GM12864 (cell line): ENCODE measurements at regions not wholly inside any gene's neighbourhood (a gene's known extent, or its start where the extent isn't known, plus 50 kb on each side); places are given as distances from the start of the nearest gene placed in this dataset.

Experiments
- DNase-seq: peaks from one replicate; pipeline ENCODE4 v3.0.0-alpha.2; 2011; ENCODE audit warnings: low read depth
- H3K4me3 ChIP-seq: 2 replicates; pipeline ENCODE4 v1.5.1; 2011; ENCODE audit warnings: mild to moderate bottlenecking, low read depth, low read length, control low read depth
- CTCF ChIP-seq: IDR thresholded peaks from 2 replicates; pipeline ENCODE4 v1.5.1; 2011; ENCODE audit warnings: low read depth, mild to moderate bottlenecking, moderate library complexity, low read length, control low read depth, inconsistent platforms; ENCODE audit errors: missing control alignments

GRCh38 chr2:226475650-226476049 is 324.0 kb downstream of the IRS1 start:
- DNase-seq: no peak
- TF ChIP-seq CTCF: no peak
- H3K4me3 ChIP-seq: no peak overlapping the region

GRCh38 chr2:226474131-226474530 is 325.5 kb downstream of the IRS1 start:
- no peak overlapping the region for H3K4me3 ChIP-seq
- no peak for DNase-seq
- no peak for TF ChIP-seq CTCF

GRCh38 chr2:226471987-226472470 is 327.6 kb downstream of the IRS1 start:
- no peak overlapping the region for H3K4me3 ChIP-seq
- DNase-seq: no peak
- TF ChIP-seq CTCF: no peak

- no peak overlapping the region for H3K4me3 ChIP-seq
- no peak for DNase-seq
- no peak for TF ChIP-seq CTCF
These were observed 332.0 kb downstream of the IRS1 start for GRCh38 chr2:226467633-226468032.

GRCh38 chr2:226467221-226467620 is 332.4 kb downstream of the IRS1 start:
- no peak overlapping the region for H3K4me3 ChIP-seq
- TF ChIP-seq CTCF: no peak

GRCh38 chr2:226466589-226466988 is 333.0 kb downstream of the IRS1 start:
- H3K4me3 ChIP-seq: no peak overlapping the region
- no peak for TF ChIP-seq CTCF
- no peak for DNase-seq

More at GRCh38 chr2:226467221-226467620, 332.4 kb downstream of the IRS1 start:
- no peak for DNase-seq

GRCh38 chr2:226466124-226466523 is 333.5 kb downstream of the IRS1 start:
- DNase-seq: no peak
- H3K4me3 ChIP-seq: no peak overlapping the region
- TF ChIP-seq CTCF: no peak
